MCF 10A (cell line): ENCODE measurements at regions not wholly inside any gene's neighbourhood (a gene's known extent, or its start where the extent isn't known, plus 50 kb on each side); places are given as distances from the start of the nearest gene placed in this dataset.
"Not testable (repeated sequence)": the region's sequence is repeated elsewhere in the genome, so short reads cannot be mapped to it uniquely, and the experiment has no call there.

Experiments used
- BruUV-seq: library from RNA; stranded (reverse); fragments of 400-500 nt; replicated peaks from 2 replicates; lab custom pipeline; 2021; lab: Mats Ljungman, UMichigan
- CTCF ChIA-PET: fragments of 300-600 bp; sonication (Branson Sonifier 250); formaldehyde crosslinking; extraction: SDS; loops from one replicate; lab custom pipeline; 2021; ENCODE audit warnings: antibody characterized with exemption, inconsistent platforms; lab: Yijun Ruan, JAX
- POLR2A ChIA-PET: fragments of 300-600, 350-650 bp; sonication (Branson Sonifier 250); formaldehyde crosslinking; extraction: SDS; loops from one replicate; lab custom pipeline; 2020; ENCODE audit warnings: antibody characterized with exemption, inconsistent platforms; lab: Yijun Ruan, JAX
- DNase-seq: peaks from one replicate; pipeline ENCODE4 v3.0.0-alpha.2; 2018; ENCODE audit not compliant: unreplicated experiment
- H3K27ac Mint-ChIP-seq: one replicate; pipeline ENCODE4 v1.8.0; 2022; ENCODE audit warnings: mild to moderate bottlenecking, low read depth, mixed read lengths; ENCODE audit not compliant: unreplicated experiment
- H3K27me3 Mint-ChIP-seq: one replicate; pipeline ENCODE4 v1.8.0; 2022; ENCODE audit warnings: mixed read lengths; ENCODE audit not compliant: insufficient read depth, unreplicated experiment
- H3K36me3 Mint-ChIP-seq: one replicate; pipeline ENCODE4 v1.8.0; 2022; ENCODE audit warnings: mild to moderate bottlenecking, moderate library complexity, mixed read lengths; ENCODE audit not compliant: insufficient read depth, unreplicated experiment
- H3K4me1 Mint-ChIP-seq: one replicate; pipeline ENCODE4 v1.8.0; 2022; ENCODE audit warnings: mixed read lengths; ENCODE audit not compliant: insufficient read depth, unreplicated experiment
- H3K4me3 Mint-ChIP-seq: one replicate; pipeline ENCODE4 v1.8.0; 2022; ENCODE audit warnings: mild to moderate bottlenecking, moderate library complexity, mixed read lengths; ENCODE audit not compliant: unreplicated experiment
- H3K9me3 Mint-ChIP-seq: one replicate; pipeline ENCODE4 v1.8.0; 2022; ENCODE audit warnings: mixed read lengths; ENCODE audit not compliant: unreplicated experiment
- CTCF ChIP-seq: fragments of 200-600 bp; IDR thresholded peaks from one replicate; pipeline ENCODE4 v1.8.0; 2022; ENCODE audit warnings: antibody characterized with exemption, mild to moderate bottlenecking; ENCODE audit not compliant: unreplicated experiment
- intact Hi-C: fragments of 100-400 bp; cut with micrococcal nuclease; formaldehyde crosslinking; loops from 2 replicates; pipeline ENCODE4 v1.14.1; 2022

DNA sequence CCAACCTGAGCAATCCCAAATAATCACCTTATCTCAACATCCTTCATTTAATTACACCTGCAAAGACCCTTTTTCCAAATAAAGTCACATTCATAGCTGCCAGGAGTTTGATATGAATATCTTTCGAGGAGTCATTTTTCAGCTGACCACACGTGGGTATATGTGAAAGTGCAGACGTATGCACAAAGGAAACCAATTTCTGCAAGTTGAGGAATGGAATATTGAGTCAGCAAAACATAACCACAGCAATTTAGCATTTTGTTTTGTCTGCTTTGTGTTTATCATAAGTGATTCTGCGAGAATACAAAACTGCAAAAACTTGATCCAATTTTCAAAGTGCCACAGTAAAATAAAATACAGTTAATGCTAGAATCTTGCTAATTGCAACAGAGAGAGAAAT, 295.9 kb downstream of the SUCLA2 start:
- Mint-ChIP-seq H3K27me3 (peaks cover 28% of the 10 kb centered on the region), H3K36me3 (no peaks in the 10 kb centered on the region), H3K4me1 (peaks cover 12% of the 10 kb centered on the region), H3K27ac (no peak overlapping the region), H3K9me3 (no peaks in the 10 kb centered on the region), H3K4me3 (no peak overlapping the region)
- no peak for TF ChIP-seq CTCF
- intact Hi-C loops = no loop called here
- BruUV-seq = no TSS peak
- no peak for DNase-seq
- ChIA-PET CTCF (interaction anchor here (0.6 to 1.1 kb wide), 3 partner anchors 10 to 331 kb away, joined by 3 read pairs; no protein-coding TSS in a partner anchor), POLR2A (no interaction called here)

DNA sequence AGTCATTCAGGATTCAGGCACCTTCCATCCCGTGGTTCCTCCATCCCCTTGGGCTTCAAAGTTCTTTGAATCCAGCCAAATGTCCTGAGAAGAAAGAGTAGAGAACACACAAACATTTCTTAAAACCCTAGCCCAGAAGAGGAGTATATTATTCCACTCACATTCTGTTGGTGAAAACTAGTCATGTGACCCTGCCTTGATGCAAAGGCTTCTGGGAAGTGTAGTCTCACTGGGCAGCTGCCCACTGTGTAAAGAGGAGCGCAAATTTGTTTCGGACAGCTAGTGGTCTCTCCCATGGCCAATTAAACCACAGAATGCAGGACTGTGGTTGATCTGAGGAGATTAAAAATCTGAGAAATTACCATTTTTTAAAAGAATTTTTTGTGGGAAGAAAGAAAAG, 304.4 kb downstream of the SUCLA2 start:
- POLR2A ChIA-PET = interaction anchor here (0.6 to 0.7 kb wide), 2 partner anchors 239 to 293 kb away, joined by 3 read pairs; no protein-coding TSS in a partner anchor
- Mint-ChIP-seq H3K27me3 (no peaks in the 10 kb centered on the region), H3K4me3 (no peak overlapping the region), H3K27ac (no peak overlapping the region), H3K36me3 (no peaks in the 10 kb centered on the region), H3K9me3 (no peaks in the 10 kb centered on the region), H3K4me1 (no peaks in the 10 kb centered on the region)
- intact Hi-C loops = no loop called here
- no peak for DNase-seq
- BruUV-seq = no TSS peak
- CTCF ChIA-PET = no interaction called here
- TF ChIP-seq CTCF = no peak

- intact Hi-C loops = no loop called here
- Mint-ChIP-seq H3K4me3 (no peak overlapping the region), H3K4me1 (no peaks in the 10 kb centered on the region), H3K27me3 (peaks cover 33% of the 10 kb centered on the region), H3K36me3 (no peaks in the 10 kb centered on the region), H3K9me3 (no peaks in the 10 kb centered on the region), H3K27ac (no peak overlapping the region)
- ChIA-PET CTCF (interaction anchor here (0.6 to 1.1 kb wide), 2 partner anchors 13 to 192 kb away, joined by 3 to 5 read pairs; no protein-coding TSS in a partner anchor), POLR2A (interaction anchor here (0.6 to 1.0 kb wide), 2 partner anchors 12 to 461 kb away, joined by 3 to 4 read pairs; no protein-coding TSS in a partner anchor)
- no peak for DNase-seq
- no peak for TF ChIP-seq CTCF
- no TSS peak for BruUV-seq
Observed at GRCh38 chr13:47687577-47687976, 313.5 kb downstream of the SUCLA2 start.

GRCh38 chr13:47685156-47685555, 315.9 kb downstream of the SUCLA2 start:
- Mint-ChIP-seq H3K27me3 (peaks cover 33% of the 10 kb centered on the region), H3K4me1 (peaks cover 12% of the 10 kb centered on the region)
- H3K4me3 Mint-ChIP-seq, DNase-seq, H3K36me3 Mint-ChIP-seq, CTCF ChIA-PET, intact Hi-C loops, BruUV-seq, H3K27ac Mint-ChIP-seq, POLR2A ChIA-PET, H3K9me3 Mint-ChIP-seq: not testable (repeated sequence)
